ENCODE measurements at regions not wholly inside any gene's neighbourhood (a gene's known extent, or its start where the extent isn't known, plus 50 kb on each side); places are given as distances from the start of the nearest gene placed in this dataset.

GRCh38 chr12:89787763-89788162 is 79.1 kb upstream of the ATP2B1 start:
- DNase-seq (ENCODE audit: low read depth) = no peak
- no peak for TF ChIP-seq CTCF (IDR thresholded peaks at IDR 0.05; ENCODE audit: control insufficient read depth, extremely low read depth, insufficient read depth)
- no peak overlapping the region for H3K4me3 ChIP-seq (ENCODE audit: low read depth, low read length)

- no peak for DNase-seq (ENCODE audit: low read depth)
- TF ChIP-seq CTCF (IDR thresholded peaks at IDR 0.05; ENCODE audit: control insufficient read depth, extremely low read depth, insufficient read depth) = no peak
- no peak overlapping the region for H3K4me3 ChIP-seq (ENCODE audit: low read depth, low read length)
Measured at GRCh38 chr12:89786177-89786810, 77.7 kb upstream of the ATP2B1 start.

GRCh38 chr12:89783359-89784060 is 74.9 kb upstream of the ATP2B1 start:
- H3K4me3 ChIP-seq (ENCODE audit: low read depth, low read length) = no peak overlapping the region
- TF ChIP-seq CTCF (IDR thresholded peaks at IDR 0.05; ENCODE audit: control insufficient read depth, extremely low read depth, insufficient read depth) = no peak
- DNase-seq (ENCODE audit: low read depth) = no peak

GRCh38 chr12:89782807-89783206 is 74.2 kb upstream of the ATP2B1 start:
- DNase-seq (ENCODE audit: low read depth) = no peak
- TF ChIP-seq CTCF (IDR thresholded peaks at IDR 0.05; ENCODE audit: control insufficient read depth, extremely low read depth, insufficient read depth) = no peak
- H3K4me3 ChIP-seq (ENCODE audit: low read depth, low read length) = no peak overlapping the region

- DNase-seq (ENCODE audit: low read depth) = peak; percentile 56
- TF ChIP-seq CTCF (IDR thresholded peaks at IDR 0.05; ENCODE audit: control insufficient read depth, extremely low read depth, insufficient read depth) = no peak
- H3K4me3 ChIP-seq (ENCODE audit: low read depth, low read length) = no peak overlapping the region
Measured at GRCh38 chr12:89781946-89782550, 73.4 kb upstream of the ATP2B1 start.

- DNase-seq (ENCODE audit: low read depth) = no peak
Measured at GRCh38 chr12:89781156-89781555, 72.5 kb upstream of the ATP2B1 start.

More at GRCh38 chr12:89781156-89781555, 72.5 kb upstream of the ATP2B1 start:
- no peak for TF ChIP-seq CTCF (IDR thresholded peaks at IDR 0.05; ENCODE audit: control insufficient read depth, extremely low read depth, insufficient read depth)
- no peak overlapping the region for H3K4me3 ChIP-seq (ENCODE audit: low read depth, low read length)

Measured in LNCaP clone FGC (cell line).